Heart left ventricle (tissue), 16 donors: ENCODE measurements at regions not wholly inside any gene's neighbourhood (a gene's known extent, or its start where the extent isn't known, plus 50 kb on each side); places are given as distances from the start of the nearest gene placed in this dataset.

Experiments
- ATAC-seq, 4 donors: fragments of 200-7000 bp; cut with Tn5 transposase; one replicate each; pipeline ENCODE4 v1.9.1; 2020 to 2022; ENCODE audit warnings: moderate library complexity in 4 of 4, mild to moderate bottlenecking in 3 of 4, moderate number of reproducible peaks in 1 of 4
- DNase-seq, 5 donors: peaks; one replicate each; pipeline ENCODE4 v3.0.0-alpha.2; 2020
- H3K27ac ChIP-seq, 12 donors: fragments of 200-600 bp; sonication (generic) in 4 of 12; one replicate each; pipeline versions ENCODE4 v1.5.0 to v1.8.0; 2016 to 2022; ENCODE audit warnings: mild to moderate bottlenecking in 2 of 12
- H3K27me3 ChIP-seq, 9 donors: fragments of 200-600 bp; sonication (generic) in 2 of 9; one replicate each; pipeline versions ENCODE4 v1.5.1 to v1.8.0; 2016 to 2022; ENCODE audit warnings: mild to moderate bottlenecking in 3 of 9
- H3K36me3 ChIP-seq, 9 donors: fragments of 200-600 bp; sonication (generic) in 2 of 9; one replicate each; pipeline versions ENCODE4 v1.5.0 to v1.8.0; 2018 to 2022; ENCODE audit warnings: mild to moderate bottlenecking in 2 of 9
- H3K4me1 ChIP-seq, 12 donors: fragments of 200-600 bp; sonication (generic) in 4 of 12; one replicate each; pipeline versions ENCODE4 v1.5.0 to v1.8.0; 2016 to 2022; ENCODE audit warnings: mild to moderate bottlenecking in 3 of 12
- H3K4me3 ChIP-seq, 12 donors: fragments of 200-600 bp; sonication (generic) in 4 of 12; one replicate each; pipeline versions ENCODE4 v1.5.0 to v1.8.0; 2017 to 2022; ENCODE audit warnings: mild to moderate bottlenecking in 9 of 12, moderate library complexity in 4 of 12
- H3K9me3 ChIP-seq, 12 donors: fragments of 200-600 bp; sonication (generic) in 4 of 12; one replicate each; pipeline versions ENCODE4 v1.5.0 to v1.8.0; 2016 to 2022; ENCODE audit warnings: mild to moderate bottlenecking in 1 of 12
- CTCF ChIP-seq, 12 donors: fragments of 200-600 bp; sonication (generic) in 4 of 12; IDR thresholded peaks; one replicate each; pipeline versions ENCODE4 v1.5.0 to v1.8.0; 2018 to 2022; ENCODE audit warnings: antibody characterized with exemption in 12 of 12, mild to moderate bottlenecking in 5 of 12
- POLR2A ChIP-seq, 2 donors: fragments of 450-650 bp; IDR thresholded peaks; one replicate each; pipeline ENCODE4 v1.6.1; 2017; ENCODE audit warnings: antibody characterized with exemption in 2 of 2, mild to moderate bottlenecking in 2 of 2, moderate library complexity in 2 of 2
- WGBS, 4 donors: extraction: QIAGEN DNeasy Blood & Tissue Kit in 2 of 4; methylation state at CpG; one replicate each; pipeline versions ENCODE4 v1.1.5 to v1.1.7; 2013 to 2018; 5-methylcytosine and 5-hydroxymethylcytosine counted together
- intact Hi-C, 10 donors: fragments of 100-400 bp; cut with DNase I; formaldehyde crosslinking; loops; one replicate each; pipeline versions ENCODE4 v1.11.1 to v1.14.2; 2022
- donor health status: ischemic (EF 13 %, LVEDD 7.1; RV severe dilation, severe dysfunction).
- donor health status: healthy with polysubstance abuse.
- donor health status: DM: no; HTN: yes; CAD: no.
- donor health status: DM: no; HTN: no; CAD: no.
- donor health status: ischemic (EF 25% LVEDD 6.9; RV normal size, moderate dysfunction).
- donor health status: ischemic (EF 25% LVEDD 5.7; RV mildly dilated, moderate dysfunction).
- donor health status: healthy.
- donor health status: DM: yes; HTN: yes; CAD: no.
- donor health status: ischemic (EF 35%, LVEDD 5.7; RV mildly dilated, moderate dysfunction).
- donor health status: nonischemic (EF 11% LVEDD 7.7; RV severe dilation, severe dysfunction).
- donor health status: DM: yes; HTN: yes; CAD: no.
- donor health status: PGD.
- donor health status: ischemic (EF 29% LVEDD 5.4; RV normal size, mild dysfunction).
- donor health status: nonischemic (EF 23%, LVEDD 6.1; RV moderate dilation, normal function).

GRCh38 chr12:124224535-124225110, 70.3 kb upstream of the RFLNA start:
- DNase-seq (no peak), ATAC-seq (no peak)
- H3K27ac ChIP-seq = no peak overlapping the region
- peaks cover 0 to 7% (median 0%) of the 10 kb centered on the region in 12 donors for H3K9me3 ChIP-seq
- intact Hi-C loops = no loop called here
- H3K27me3 ChIP-seq = peaks cover 0 to 16% (median 0%) of the 10 kb centered on the region in 9 donors
- H3K4me1 ChIP-seq = no peaks in the 10 kb centered on the region
- 66 to 81% (median 77%) methylated on average over 9 to 19 of the region's 19 CpGs for WGBS, 4 donors
- no peak for TF ChIP-seq POLR2A (IDR thresholded peaks at IDR 0.05)
- no peak for TF ChIP-seq CTCF (IDR thresholded peaks at IDR 0.05)
- H3K36me3 ChIP-seq = no peaks in the 10 kb centered on the region
- no peak overlapping the region for H3K4me3 ChIP-seq

- no peak overlapping the region for H3K27ac ChIP-seq
- H3K36me3 ChIP-seq = no peaks in the 10 kb centered on the region
- H3K9me3 ChIP-seq = peaks cover 0 to 11% (median 0%) of the 10 kb centered on the region in 12 donors
- H3K4me1 ChIP-seq = no peaks in the 10 kb centered on the region
- DNase-seq = no peak
- H3K27me3 ChIP-seq = peaks cover 0 to 16% (median 0%) of the 10 kb centered on the region in 9 donors
- no peak for ATAC-seq
- intact Hi-C loops = no loop called here
- TF ChIP-seq POLR2A (IDR thresholded peaks at IDR 0.05) = no peak
- TF ChIP-seq CTCF (IDR thresholded peaks at IDR 0.05) = no peak
- no peak overlapping the region for H3K4me3 ChIP-seq
- 84 to 91% (median 88%) methylated on average over 4 of the region's 4 CpGs for WGBS, 4 donors
Measured at GRCh38 chr12:124225730-124226129, 69.2 kb upstream of the RFLNA start.

GRCh38 chr12:124227951-124228711, 66.8 kb upstream of the RFLNA start:
- ATAC-seq (no peak), DNase-seq (no peak)
- Histone ChIP-seq H3K36me3 (no peaks in the 10 kb centered on the region), H3K4me3 (no peak overlapping the region), H3K27ac (no peak overlapping the region), H3K9me3 (peaks cover 0 to 19% (median under 1%) of the 10 kb centered on the region in 12 donors), H3K27me3 (peaks cover 0 to 8% (median 0%) of the 10 kb centered on the region in 9 donors), H3K4me1 (peaks cover 0 to under 1% (median 0%) of the 10 kb centered on the region in 12 donors)
- 82 to 85% (median 84%) methylated on average over 25 of the region's 25 CpGs for WGBS, 4 donors
- TF ChIP-seq CTCF (IDR thresholded peaks at IDR 0.05) (no peak), POLR2A (IDR thresholded peaks at IDR 0.05) (no peak)
- intact Hi-C loops = no loop called here

GRCh38 chr12:124229520-124229919, 65.4 kb upstream of the RFLNA start:
- H3K27me3 ChIP-seq = peaks cover 0 to 8% (median 0%) of the 10 kb centered on the region in 9 donors
- H3K27ac ChIP-seq = no peak overlapping the region
- DNase-seq (no peak), ATAC-seq (no peak)
- intact Hi-C loops = no loop called here
- H3K9me3 ChIP-seq = peaks cover 0 to 19% (median under 1%) of the 10 kb centered on the region in 12 donors
- H3K4me1 ChIP-seq = peaks cover 0 to 14% (median 0%) of the 10 kb centered on the region in 12 donors
- no peak overlapping the region for H3K4me3 ChIP-seq
- H3K36me3 ChIP-seq = no peaks in the 10 kb centered on the region
- TF ChIP-seq CTCF (IDR thresholded peaks at IDR 0.05) (no peak), POLR2A (IDR thresholded peaks at IDR 0.05) (no peak)
